COLO668 (cell line): ENCODE measurements at regions not wholly inside any gene's neighbourhood (a gene's known extent, or its start where the extent isn't known, plus 50 kb on each side); places are given as distances from the start of the nearest gene placed in this dataset.
A peak's percentile ranks its signal among the peaks of the same experiment; 100 is the strongest.

Experiments
- DNase-seq: peaks from one replicate; lab custom pipeline; 2025; ENCODE audit not compliant: unreplicated experiment; lab: John Stamatoyannopoulos, UW

DNA sequence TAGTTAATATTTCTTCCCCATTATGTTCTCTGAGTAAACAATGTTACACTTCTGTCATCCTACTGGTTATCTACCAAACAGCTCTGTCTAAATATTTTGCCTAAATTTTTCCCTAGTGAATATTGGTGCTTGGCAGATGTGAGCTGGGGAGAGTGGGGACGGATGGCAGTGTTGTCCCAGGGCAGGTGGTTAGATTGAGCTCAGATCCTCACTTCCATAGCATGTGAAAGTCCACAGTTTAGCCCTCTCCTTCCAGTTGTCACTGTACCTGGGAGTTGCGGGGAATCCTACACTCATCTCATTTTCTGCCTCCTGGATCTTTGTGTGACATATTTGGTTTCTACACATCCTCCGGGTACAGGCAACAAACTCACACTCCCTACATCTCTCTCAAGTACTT is 484.9 kb downstream of the EPM2A start:
- DNase-seq: no peak

DNA sequence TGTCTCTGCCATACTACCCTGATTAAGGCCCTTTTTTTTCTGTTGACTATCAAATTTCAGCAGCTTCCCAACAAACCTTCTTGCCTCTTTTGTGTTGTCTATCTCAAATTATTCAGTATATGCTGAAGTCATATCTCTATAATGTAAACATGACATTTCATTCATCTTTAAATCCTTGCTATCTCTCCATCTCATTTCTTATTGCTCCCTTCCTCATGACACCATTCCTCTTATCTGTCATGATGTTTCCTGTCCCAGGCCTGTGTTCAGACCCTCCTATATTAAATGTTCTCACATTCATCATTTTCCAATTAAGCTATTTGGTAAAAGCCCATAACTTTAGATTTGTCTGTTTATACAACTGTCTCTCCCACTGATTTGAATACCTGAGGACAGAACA is 482.6 kb downstream of the EPM2A start:
- no peak for DNase-seq

DNA sequence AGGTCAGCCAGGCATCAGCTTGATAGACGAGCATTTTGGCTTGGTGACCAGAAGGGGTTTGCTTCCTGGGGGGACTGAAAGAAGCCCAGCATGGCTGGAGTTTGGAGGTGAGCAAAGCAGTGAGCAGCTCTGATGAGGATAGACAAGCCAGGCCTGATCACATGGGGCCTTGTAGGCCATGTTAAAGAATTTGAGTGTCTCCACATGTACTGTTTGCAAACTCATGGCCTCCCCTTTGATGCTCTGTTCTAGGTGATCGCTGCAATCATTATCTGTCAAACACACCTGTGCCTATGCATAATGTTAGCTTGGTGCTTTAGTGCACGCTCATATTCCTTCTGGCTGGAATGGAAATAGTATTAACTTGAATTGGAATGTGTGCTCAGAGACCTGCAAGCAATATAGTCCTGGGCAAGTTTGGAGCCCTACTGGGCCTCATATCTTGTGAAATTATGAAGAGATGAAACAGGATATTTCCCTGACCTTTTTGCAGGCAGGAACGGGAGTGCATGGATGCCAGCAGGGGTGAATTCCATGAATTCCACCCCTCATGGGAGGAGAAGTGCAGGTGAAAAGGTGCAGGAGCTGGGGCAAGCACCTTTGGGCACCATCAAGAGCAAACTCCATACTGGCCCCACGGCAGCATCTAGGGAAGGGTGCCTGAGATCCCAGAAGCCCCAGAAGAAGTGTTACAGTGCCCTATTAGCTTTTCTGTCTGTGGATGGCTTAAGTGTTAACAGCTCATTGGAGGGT is 480.5 kb downstream of the EPM2A start:
- DNase-seq: no peak

DNA sequence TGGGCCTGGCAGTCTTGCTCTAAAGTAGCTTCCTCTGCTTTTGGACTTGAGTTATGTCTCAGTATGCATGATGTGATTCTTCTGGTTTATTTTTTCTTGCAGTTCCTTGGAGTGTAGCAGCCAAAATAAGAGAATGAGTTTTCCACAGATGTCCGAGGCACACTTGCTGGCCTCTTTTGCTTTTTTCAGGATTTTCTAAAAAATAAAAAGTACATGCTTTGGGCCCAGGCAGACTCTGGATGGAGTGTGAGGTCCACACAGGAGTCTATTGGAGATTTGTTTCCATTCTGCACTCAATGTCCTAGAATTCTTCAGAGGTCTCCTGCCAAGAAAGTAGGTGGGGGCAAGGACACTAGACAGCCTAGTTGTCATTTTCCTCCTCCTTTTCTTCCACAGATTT is 477.6 kb downstream of the EPM2A start:
- DNase-seq: no peak

DNA sequence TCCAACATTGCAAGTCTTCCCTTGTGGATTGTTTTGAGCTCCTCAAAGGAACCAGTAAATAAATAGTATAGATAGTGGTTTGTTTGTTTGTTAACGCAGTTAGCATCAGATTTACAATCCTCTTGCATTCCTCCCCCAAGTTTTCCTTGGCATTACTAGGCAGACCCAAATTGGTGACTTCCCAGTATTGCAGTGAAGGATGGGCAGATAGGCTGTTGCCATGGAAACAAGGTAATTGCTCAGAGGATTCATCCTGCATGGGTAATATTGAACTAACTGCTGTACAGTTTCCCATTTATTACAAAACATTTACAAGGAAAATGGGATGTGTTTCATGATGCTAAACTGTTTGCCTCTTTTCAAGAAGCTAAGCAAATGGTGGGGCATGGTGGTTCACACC is 477.2 kb downstream of the EPM2A start:
- no peak for DNase-seq

DNA sequence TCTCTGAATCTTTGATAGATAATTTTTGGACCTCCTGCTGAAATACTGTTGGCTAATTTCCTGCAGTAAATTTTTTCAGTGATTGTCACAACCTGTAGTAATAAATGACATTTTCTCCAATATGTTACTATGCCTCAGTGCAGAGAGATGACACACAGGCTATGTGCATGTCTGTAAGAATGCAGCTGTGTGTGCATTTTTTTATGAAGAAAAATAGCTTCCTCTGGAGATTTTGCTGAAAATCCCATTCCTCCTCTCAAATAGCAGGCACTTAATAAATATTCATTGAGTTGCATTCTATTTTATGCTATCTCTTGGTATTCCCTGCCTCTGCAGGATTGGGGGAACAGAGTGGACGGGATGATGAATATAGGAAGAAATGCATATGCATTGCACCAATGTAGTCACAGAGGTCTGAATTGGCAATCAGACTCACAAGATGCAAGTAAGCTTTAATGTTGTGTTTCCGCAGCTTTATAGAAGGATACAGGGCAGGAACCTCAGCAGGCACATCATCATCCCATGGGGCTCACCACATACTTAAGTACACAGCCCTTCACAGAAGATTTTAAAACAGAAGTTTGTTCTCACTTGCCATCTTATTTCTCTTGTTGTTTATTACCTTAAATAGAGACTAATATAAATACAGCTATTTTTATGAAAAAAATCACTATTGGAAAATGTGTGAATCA is 474.7 kb downstream of the EPM2A start:
- DNase-seq: no peak

DNA sequence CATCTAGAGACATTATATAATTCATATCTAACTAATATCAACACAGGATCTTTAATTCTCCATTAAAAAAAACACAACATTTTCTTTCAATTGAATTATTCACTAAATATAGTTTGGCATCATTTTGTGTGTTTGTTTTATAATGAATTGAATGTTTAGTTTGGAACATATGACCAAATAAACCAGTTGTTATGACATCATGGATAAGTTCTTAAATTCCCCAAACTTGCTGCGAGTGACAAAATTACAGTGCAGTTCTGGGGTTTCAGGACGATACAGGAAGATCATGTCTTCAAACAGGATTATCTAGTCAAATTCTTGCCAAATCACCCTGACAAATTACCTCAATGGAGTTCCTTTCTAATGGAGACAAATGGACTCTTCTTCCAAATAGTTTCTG is 473.6 kb downstream of the EPM2A start:
- DNase-seq: no peak

DNA sequence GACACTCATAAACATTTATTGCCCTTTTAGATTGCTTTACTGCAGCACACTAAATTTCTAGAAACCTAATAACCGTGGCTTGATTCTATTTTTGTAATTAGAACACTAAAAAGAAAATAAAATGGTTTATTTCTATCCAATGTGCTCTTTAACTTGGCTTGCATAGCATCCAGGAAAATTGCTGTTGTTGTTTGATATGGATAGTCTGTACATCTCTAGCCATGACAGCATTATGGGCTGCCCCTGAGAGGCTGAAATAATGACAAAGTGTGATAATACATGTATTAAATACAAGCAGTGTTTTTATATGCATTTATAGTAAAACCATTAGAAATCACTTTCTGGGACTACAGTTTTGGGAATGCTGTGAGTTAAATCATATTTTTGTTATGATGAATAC is 472.5 kb downstream of the EPM2A start:
- no peak for DNase-seq

DNA sequence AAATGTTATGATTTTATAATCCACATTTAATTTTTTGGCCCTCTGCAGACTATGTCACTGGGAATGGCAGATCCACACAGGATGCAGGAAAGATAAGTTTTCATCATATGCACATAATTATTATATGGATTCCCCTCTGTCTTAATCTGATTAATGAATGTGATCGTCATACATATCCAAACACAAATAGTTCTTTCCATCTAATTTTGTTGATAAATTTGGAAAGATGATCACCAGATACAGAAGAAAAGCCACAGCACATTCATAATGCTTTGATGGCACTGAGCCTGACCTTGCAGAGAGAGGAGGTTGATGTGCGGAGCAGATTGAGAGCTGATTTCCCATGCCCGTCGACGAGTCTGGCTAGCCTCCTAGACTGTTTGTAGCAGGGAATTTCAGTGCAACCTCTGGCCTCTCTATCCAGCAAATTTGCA is 471.5 kb downstream of the EPM2A start:
- no peak for DNase-seq

DNA sequence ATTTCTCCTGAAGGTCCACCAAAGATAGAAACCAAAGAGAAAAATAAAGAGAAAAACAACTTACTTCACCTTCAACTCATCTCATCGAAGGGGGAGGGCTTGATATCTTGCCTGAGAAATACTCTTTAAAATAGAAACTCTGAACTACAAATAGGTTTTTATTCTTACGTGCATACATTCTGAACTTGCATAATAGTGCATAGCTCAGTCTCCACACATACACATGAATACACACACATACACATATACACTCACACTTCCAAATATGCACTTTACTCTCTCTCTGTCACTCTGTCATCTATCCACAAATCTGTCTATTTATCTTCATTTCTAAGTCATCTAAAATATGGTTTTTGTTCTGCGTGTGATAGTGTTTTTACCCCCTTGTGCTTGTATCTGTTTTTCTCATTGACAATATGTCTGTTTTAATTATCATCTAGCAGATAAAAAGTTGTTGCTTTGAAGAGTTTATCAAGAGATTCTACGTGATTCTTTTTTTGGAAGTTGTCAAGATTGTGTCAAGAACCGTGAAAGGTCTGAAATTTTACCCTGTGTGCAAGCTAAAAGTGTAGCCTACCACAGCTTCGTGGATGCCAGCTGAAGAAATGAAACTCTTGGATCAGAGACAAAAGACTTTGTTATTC is 468.8 kb downstream of the EPM2A start:
- no peak for DNase-seq

DNA sequence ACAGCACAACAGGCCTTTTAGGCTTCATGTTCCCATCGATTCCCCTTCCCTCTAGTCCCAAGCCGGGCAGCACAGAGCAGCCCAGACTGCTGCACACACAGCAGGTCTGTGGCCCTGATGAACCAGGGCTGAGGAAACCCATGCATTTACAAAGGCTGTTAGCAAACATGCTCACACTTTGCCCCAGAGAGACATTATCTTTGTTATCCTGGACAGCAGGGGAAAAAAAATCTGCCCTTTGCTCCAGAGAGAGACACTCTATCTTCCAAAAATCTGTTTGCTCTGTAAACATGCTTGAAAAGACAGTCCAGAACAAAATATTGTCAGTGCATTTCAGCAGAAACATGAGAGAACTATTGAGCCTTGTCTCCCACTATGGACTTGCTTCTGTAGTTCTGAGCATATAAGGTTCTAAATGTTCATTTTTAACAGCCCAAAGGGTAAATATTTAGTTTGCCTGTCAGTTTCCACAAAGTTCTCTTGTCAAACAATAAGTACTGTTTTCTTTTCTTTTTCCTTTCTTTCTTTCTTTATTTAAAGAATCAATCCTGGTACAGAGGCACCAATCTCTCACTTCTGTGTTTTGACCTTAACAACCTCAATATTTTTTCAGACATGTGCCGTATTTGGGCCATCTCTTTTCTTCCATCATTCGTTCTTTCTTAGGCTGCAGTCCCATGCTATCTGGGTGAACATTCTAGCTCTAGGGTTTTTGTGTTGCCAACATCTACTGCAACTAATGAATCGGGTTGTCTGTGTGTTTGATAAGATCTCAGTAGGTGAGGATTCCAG is 468.0 kb downstream of the EPM2A start:
- DNase-seq: peak; percentile 32

DNA sequence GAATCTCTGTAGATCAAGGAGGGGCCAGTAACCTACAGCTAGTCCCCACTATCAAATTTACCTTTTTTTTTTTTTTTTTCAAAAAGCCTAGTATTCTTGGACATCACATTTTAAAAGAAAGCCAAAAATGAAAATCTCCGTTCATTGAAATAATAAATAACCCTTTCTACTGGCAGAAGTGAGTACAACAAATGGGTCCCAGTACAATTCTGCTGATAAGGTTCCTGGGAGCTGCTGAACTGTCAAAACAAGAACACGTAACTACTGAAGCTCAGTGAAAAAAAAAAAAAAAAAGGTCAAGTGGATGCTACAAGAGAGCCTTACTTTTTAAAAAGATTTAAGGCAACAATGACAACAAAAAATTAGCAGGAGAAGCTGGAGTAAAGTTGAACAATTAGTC is 464.9 kb downstream of the EPM2A start:
- DNase-seq: no peak

DNA sequence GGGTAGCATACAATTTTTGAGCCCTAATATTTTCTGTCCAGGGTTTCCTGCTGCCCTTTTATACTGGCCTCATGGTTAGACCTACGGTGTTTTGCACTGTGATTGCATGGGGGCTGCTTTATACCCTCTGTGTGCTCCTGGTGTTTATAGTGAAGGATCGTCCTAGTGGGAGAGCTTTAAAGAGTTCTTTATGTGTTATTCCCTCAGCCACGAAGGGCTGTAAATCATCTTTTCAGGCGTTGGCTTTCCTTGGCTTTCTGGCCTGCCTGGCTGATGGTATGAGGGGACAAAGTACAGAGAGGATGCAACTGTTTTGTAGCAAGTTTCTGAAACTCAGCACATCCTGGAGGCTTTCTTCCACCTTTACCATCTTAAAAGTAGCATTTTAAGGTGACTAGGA is 464.3 kb downstream of the EPM2A start:
- DNase-seq: no peak

DNA sequence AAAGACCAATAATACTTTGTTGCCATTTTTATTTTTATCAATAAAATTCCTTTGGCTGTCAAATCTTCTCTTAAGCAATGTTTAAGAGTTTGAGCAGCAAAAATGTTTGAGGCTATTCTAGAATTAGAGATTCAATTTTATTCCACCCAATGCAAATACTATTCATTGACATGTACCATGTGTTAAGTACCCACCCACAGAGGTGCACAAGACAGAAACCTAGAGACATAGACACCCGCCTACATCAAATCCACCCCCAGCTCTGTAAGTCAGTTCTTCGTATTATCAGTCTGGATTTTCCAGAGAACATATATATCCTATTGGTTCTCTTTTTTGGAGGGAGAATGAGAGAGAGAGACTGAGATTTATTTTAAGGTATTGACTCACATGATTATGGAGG is 463.7 kb downstream of the EPM2A start:
- DNase-seq: no peak

DNA sequence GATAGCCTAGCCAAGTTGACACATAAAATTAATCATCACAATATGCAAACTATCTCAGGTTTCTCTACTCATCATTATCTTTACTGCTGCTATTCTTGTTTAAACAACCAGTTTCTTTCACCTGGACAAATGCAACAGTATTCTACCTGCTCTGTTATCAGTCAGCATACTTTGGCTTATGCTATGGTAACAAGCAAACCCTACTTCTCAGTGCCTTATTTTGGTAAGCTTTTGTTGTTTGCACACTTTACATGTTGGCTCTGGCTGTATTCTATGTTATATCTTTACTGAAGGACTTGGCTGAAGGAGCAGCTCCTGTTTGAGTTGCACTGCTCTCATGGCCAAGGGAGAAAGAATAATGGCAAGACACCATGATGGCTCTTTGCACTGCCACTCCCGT is 463.1 kb downstream of the EPM2A start:
- DNase-seq: no peak

DNA sequence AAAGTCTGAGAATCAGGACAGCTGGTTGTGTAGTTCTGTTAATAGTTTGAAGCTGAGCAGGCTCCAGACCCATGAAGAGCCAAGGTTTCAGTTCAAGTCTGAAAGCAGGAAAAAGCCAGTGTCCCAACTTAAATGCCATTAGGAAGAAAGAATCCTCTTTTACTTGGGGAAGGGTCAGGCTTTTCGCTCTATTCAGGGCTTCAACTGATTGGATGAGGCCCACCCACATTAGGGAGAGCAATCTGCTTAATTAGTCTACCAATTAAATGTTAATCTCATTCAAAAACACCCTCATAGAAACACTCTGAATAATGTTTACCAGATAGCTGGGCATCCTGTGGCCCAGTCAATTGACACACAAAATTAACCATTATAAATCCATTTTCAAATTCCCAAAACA is 462.2 kb downstream of the EPM2A start:
- no peak for DNase-seq

DNA sequence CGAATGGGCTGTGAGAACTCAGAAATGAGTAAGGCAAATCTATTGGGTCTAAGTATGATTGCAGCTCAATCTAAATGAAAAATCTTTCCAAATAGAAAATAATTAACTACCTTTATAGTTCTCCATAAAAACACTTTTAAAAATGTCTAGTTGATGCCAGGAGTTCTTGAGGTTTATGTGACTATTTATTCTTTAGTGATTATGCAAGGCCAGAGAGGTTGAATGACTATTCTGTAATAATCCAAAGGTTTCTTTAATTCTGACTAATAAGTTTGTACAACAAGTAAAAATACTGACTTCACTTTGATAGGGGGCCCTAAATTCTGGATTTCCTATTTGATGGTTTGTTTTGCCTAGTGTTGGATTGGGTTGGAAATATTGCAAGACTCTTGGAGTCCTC is 461.2 kb downstream of the EPM2A start:
- no peak for DNase-seq

DNA sequence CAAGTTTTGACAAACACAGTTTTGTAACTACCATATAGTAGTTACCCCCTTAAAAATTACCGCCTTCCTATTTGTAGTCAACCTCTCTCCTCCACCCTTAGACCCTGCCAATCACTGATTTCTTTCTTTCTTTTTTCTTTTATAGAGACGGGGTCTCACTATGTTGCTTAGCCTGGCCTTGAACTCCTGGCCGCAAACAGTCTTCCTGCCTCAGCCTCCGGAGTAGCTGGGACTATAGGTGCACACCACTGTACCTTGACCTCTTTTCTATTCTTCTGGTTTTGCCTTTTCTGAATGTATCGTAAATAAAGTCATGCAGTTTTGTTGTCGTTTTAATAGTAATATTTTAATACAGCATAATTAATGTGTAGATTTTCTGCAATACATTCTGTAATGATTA is 460.3 kb downstream of the EPM2A start:
- no peak for DNase-seq

DNA sequence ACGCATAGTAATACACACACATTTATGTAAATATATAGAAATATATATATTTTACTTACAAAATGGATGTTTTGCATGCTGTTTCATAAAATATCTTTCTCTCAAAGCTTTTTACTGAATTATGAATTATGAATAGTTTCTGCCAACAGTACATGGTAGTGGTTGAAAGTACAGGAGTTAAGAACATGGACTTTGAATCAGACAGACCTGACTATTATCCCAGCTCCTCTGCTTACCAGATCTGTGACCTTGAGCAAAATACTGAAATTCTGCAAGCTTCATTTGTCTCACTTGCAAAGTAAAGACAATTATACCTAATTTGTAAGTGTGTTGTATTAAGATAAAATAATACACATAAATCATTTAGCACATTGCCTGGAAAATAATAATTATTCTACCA is 459.5 kb downstream of the EPM2A start:
- no peak for DNase-seq

DNA sequence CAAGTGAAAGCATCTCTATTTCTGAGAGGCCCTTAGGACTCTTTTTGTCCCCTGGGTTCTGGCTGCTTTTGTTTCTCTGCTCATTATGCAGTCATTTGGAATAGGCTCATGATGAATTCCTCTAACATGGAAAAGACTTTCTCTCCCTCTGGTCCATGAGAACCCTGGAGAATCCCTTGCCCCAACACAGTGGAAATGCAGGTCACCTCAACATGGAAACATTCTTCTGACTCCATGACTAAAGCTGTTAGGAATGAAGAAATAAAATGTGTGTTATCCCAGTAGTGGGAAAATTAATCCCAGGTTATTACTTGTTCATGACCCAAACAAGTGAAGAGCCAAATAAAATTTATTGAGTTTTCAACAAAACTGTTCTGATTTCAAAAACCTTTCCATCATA is 458.6 kb downstream of the EPM2A start:
- DNase-seq: no peak

DNA sequence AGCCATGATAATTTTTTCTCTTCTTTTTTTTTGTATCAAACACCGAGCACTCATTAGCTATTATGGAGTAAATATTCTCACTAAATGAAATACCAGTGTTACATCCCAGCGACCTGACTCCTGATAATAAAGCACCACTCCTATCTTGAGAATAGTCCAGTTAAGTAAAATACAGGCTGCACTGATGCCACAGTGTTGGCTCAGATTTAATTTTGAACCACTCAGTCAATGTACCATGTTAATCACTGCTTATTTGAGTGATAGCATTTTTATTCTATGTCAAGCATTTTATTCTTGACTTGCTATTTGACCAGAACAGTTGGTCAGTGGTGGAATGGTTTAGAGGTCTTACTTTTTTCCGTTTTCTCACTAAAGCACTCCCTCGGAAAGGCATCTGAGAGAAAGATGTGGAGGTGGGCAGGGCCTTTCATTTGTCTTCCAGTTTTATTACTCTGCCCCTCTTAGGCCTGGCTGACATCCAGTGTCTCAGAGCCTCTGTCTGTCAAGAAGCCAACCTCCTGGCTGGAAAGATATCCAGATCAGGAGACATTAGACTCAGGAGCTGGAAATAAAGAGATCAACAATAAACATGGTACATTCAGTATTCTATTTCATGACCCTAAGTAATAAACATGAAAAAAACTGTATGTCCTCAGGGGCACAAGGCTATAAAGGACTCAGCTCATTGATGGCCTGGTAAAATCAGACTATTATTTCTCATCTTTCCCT is 457.8 kb downstream of the EPM2A start:
- DNase-seq: no peak
